GM12864 (cell line): ENCODE measurements at regions not wholly inside any gene's neighbourhood (a gene's known extent, or its start where the extent isn't known, plus 50 kb on each side); places are given as distances from the start of the nearest gene placed in this dataset.

Source experiments
- DNase-seq: peaks from one replicate; pipeline ENCODE4 v3.0.0-alpha.2; 2011; ENCODE audit warnings: low read depth
- H3K4me3 ChIP-seq: 2 replicates; pipeline ENCODE4 v1.5.1; 2011; ENCODE audit warnings: mild to moderate bottlenecking, low read depth, low read length, control low read depth
- TF ChIP-seq, protein P1 (sequence below): IDR thresholded peaks from 2 replicates; pipeline ENCODE4 v1.5.1; 2011; ENCODE audit warnings: low read depth, mild to moderate bottlenecking, moderate library complexity, low read length, control low read depth, inconsistent platforms; ENCODE audit errors: missing control alignments

- no peak overlapping the region for H3K4me3 ChIP-seq
- TF ChIP-seq, protein P1, sequence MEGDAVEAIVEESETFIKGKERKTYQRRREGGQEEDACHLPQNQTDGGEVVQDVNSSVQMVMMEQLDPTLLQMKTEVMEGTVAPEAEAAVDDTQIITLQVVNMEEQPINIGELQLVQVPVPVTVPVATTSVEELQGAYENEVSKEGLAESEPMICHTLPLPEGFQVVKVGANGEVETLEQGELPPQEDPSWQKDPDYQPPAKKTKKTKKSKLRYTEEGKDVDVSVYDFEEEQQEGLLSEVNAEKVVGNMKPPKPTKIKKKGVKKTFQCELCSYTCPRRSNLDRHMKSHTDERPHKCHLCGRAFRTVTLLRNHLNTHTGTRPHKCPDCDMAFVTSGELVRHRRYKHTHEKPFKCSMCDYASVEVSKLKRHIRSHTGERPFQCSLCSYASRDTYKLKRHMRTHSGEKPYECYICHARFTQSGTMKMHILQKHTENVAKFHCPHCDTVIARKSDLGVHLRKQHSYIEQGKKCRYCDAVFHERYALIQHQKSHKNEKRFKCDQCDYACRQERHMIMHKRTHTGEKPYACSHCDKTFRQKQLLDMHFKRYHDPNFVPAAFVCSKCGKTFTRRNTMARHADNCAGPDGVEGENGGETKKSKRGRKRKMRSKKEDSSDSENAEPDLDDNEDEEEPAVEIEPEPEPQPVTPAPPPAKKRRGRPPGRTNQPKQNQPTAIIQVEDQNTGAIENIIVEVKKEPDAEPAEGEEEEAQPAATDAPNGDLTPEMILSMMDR, result no peak
- DNase-seq, result no peak
Measured at GRCh38 chr5:133731951-133732350, 119.6 kb upstream of the FSTL4 start.

DNA sequence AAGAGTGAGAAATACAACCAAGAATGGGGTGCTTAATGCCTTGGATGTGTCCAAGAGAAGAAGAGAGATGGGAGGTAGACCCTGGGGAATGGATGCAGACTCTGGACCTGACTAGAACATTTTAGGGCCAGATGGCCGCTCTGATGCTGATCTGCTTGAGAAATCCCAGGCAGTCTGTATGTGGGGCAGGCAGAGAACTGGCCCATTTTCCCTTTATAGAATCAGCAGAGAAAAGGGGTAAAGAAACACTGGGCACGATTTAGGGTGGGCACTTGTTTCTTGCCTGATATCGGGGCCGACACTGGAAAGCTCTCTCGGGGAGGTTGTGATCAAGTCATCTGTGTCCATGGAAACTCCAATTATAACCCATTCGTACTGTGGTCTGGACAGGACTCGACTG, 118.5 kb upstream of the FSTL4 start:
- no peak for DNase-seq
- no peak overlapping the region for H3K4me3 ChIP-seq
- TF ChIP-seq, protein P1, result no peak

- TF ChIP-seq, protein P1, result no peak
- H3K4me3 ChIP-seq, result no peak overlapping the region
- no peak for DNase-seq
Measured at GRCh38 chr5:133730346-133730745, 118.0 kb upstream of the FSTL4 start.

GRCh38 chr5:133729800-133730199, 117.5 kb upstream of the FSTL4 start:
- no peak for DNase-seq
- no peak overlapping the region for H3K4me3 ChIP-seq
- TF ChIP-seq, protein P1, result no peak

DNA sequence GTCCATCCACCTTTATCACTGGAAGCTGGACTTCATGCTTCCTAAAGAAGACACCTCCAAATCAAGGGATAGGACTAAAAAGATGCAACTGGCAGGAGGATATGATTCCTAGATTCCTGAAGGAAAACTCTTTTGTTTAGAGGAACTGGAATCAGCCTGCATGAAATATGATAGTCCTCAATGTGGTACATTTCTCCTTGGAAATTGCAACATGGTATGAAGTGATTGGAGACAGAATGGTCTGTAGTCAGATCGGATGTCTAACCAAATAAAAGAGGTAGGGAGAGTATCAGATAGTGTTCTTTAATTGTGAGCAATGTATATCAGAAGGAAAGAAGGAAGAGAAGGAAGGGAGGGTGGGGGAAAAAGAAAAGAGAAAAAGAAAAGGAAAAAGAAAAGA, 116.1 kb upstream of the FSTL4 start:
- DNase-seq, result no peak
- no peak overlapping the region for H3K4me3 ChIP-seq
- TF ChIP-seq, protein P1, result no peak

- DNase-seq, result no peak
- no peak overlapping the region for H3K4me3 ChIP-seq
- TF ChIP-seq, protein P1, result no peak
Measured at GRCh38 chr5:133727636-133728035, 115.3 kb upstream of the FSTL4 start.

GRCh38 chr5:133723651-133724366, 111.5 kb upstream of the FSTL4 start:
- no peak for DNase-seq

More at GRCh38 chr5:133723651-133724366, 111.5 kb upstream of the FSTL4 start:
- H3K4me3 ChIP-seq, result no peak overlapping the region
- TF ChIP-seq, protein P1, result no peak
